ENCODE measurements at regions not wholly inside any gene's neighbourhood (a gene's known extent, or its start where the extent isn't known, plus 50 kb on each side); places are given as distances from the start of the nearest gene placed in this dataset.
"Not testable (repeated sequence)": the region's sequence is repeated elsewhere in the genome, so short reads cannot be mapped to it uniquely, and the experiment has no call there.

DNA sequence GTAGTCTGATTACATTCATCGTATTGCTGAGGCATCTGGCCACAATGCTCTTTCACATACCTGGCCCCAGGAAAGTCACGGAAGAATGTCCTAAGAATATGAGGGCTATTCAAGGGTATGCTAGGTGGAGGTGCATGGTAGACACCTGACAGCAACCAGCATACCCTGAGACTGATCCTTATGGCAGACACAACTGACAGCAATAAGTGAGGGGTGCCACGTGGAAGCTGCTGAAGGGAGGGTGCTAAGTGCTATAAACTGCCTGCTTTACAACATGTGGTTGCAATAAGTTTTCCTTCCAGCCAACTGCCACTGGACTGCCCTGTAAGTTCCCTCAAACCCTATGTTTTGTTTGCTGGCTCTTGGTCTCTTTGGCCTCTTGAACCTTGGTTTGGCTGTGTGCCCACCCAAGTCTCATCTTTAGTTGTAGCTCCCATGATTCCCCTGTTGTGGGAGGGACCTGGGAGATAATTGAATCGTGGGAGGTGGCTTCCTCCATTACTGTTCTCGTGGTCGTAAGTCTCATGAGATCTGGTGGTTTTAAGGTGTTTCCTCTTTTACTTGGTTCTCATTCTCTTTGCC is 201.3 kb upstream of the MOCS1 start:
- no peak overlapping the region for H3K27ac ChIP-seq
- TF ChIP-seq, protein P1, sequence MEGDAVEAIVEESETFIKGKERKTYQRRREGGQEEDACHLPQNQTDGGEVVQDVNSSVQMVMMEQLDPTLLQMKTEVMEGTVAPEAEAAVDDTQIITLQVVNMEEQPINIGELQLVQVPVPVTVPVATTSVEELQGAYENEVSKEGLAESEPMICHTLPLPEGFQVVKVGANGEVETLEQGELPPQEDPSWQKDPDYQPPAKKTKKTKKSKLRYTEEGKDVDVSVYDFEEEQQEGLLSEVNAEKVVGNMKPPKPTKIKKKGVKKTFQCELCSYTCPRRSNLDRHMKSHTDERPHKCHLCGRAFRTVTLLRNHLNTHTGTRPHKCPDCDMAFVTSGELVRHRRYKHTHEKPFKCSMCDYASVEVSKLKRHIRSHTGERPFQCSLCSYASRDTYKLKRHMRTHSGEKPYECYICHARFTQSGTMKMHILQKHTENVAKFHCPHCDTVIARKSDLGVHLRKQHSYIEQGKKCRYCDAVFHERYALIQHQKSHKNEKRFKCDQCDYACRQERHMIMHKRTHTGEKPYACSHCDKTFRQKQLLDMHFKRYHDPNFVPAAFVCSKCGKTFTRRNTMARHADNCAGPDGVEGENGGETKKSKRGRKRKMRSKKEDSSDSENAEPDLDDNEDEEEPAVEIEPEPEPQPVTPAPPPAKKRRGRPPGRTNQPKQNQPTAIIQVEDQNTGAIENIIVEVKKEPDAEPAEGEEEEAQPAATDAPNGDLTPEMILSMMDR (conservative IDR thresholded peaks at IDR 0.05) = no peak

GRCh38 chr6:40133981-40134380 is 199.7 kb upstream of the MOCS1 start:
- not testable (repeated sequence) for H3K27ac ChIP-seq

GRCh38 chr6:40131675-40132074 is 197.4 kb upstream of the MOCS1 start:
- TF ChIP-seq, protein P1 (conservative IDR thresholded peaks at IDR 0.05) = no peak
- H3K27ac ChIP-seq = no peak overlapping the region

DNA sequence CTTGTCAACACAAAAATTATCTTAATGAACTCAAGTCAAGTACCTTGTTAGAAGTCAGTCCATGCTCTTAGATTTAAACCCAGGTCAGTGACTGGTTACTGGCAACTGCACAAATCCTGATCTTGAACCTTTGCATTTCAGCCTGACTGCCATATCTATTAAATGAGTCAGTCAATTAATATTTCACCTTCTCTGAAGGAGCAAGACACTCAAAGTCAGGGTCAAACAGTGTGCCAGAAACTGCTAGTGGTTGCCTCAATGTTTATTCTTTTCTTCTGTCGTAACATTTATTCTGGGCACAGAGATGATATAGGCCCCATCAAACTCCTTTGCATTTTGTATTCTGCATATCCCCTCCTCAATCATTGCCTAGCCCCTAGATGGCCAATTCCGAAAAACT is 193.9 kb upstream of the MOCS1 start:
- H3K27ac ChIP-seq = no peak overlapping the region
- TF ChIP-seq, protein P1 (conservative IDR thresholded peaks at IDR 0.05) = no peak

DNA sequence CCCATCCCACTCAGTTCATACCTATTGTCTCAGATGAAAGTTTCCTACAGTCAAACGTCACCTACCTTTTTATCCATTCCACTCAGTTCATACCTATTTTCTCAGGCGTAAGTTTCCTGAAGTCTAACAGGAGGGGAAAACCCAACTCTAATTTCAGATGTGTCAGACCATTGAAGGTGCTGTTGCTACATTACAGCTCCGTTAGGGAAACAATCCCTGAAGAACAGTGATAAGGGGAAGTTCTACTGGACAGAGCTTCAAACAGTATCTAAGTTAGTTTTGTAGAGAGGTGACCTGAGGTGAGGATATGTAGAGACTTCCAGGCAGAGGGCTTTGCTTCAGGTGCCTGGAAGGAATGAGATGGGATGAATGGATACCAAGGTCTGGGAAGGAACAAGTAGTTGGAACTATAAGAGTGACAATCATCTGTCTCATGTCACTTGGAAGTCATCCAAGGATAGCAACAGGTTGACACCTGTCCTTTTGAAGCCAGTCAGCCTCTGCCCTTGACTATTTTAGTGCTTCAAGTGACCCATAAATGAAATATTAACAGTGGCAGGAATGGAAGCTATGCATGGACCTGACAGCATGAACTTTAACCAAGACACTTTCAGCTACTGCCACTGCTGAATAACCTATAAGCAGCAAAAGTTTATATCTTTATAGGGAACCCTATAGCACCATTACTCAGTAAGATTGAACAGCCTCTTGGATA is 191.6 kb upstream of the MOCS1 start:
- TF ChIP-seq, protein P1 (conservative IDR thresholded peaks at IDR 0.05) = no peak

GRCh38 chr6:40124924-40125323 is 190.7 kb upstream of the MOCS1 start:
- H3K27ac ChIP-seq = no peak overlapping the region
- TF ChIP-seq, protein P1 (conservative IDR thresholded peaks at IDR 0.05) = no peak

More for the DNA sequence above, 191.6 kb upstream of the MOCS1 start:
- no peak overlapping the region for H3K27ac ChIP-seq

GRCh38 chr6:40116832-40117231 is 182.6 kb upstream of the MOCS1 start:
- H3K27ac ChIP-seq = no peak overlapping the region
- TF ChIP-seq, protein P1 (conservative IDR thresholded peaks at IDR 0.05) = no peak

DNA sequence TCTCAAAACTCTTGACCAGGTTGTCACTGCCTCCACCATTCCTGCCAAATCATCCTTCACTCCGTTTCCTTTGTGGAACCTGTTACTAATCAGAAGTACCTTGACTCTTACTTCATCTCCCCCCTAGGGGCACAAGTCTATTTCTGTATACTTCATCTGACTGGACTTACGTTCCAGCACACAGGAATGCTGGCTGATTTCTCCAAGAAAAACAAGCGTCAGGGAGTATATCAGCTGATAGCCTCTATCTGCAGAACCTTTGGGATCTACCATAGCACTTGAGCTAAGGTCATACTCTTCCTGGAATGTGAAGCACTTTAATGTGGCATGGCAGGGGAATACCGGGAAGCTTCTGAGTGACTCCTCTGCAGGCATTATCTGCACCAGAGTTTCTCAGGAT is 178.1 kb upstream of the MOCS1 start:
- H3K27ac ChIP-seq = no peak overlapping the region
- TF ChIP-seq, protein P1 (conservative IDR thresholded peaks at IDR 0.05) = no peak
